HG02623 (cell line): ENCODE measurements at regions not wholly inside any gene's neighbourhood (a gene's known extent, or its start where the extent isn't known, plus 50 kb on each side); places are given as distances from the start of the nearest gene placed in this dataset.

Experiments
- ATAC-seq: cut with Tn5 transposase; IDR thresholded peaks from one replicate; pipeline ENCODE4 v1.9.1; 2021; ENCODE audit warnings: moderate library complexity; ENCODE audit not compliant: unreplicated experiment

DNA sequence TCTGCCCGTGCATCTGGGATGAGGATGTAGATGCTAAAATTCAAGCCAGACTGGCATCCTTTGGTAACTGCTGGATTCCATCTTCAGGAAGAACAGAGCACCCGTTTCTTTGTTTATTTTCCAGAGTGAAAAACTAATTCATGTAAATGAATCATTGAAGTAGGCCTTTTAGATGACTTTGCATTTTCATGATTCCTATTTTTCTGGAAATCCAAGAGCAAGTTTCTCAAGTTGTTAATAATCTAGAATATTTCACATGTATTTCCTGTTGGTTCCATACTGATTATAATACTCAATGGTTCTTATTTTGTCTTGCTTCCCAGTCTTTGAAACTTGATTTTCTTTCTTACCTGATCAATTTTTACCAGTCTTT is 328.4 kb downstream of the LPIN1 start:
- no peak for ATAC-seq

DNA sequence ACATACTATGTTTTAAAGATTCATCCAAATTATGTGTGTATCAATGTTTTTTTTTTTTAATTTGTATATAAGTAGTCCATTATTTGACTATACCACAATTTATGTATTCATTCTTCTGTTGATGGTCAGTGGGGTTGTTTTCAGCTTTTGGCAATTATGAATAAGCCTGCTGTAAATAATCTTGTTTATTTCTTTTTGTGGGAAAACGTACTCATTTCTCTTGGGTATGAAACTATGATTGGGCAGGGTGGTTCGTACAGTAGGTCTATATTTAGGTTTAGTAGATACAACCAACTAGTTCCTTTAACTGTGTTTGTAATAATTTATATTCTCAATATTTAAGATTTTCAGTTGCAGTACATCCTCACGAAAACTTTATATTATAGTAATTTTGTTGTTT is 329.2 kb downstream of the LPIN1 start:
- no peak for ATAC-seq

- ATAC-seq, result no peak
Observed at GRCh38 chr2:12076810-12077209, 330.4 kb downstream of the LPIN1 start.

GRCh38 chr2:12080360-12080759 is 333.9 kb downstream of the LPIN1 start:
- no peak for ATAC-seq

DNA sequence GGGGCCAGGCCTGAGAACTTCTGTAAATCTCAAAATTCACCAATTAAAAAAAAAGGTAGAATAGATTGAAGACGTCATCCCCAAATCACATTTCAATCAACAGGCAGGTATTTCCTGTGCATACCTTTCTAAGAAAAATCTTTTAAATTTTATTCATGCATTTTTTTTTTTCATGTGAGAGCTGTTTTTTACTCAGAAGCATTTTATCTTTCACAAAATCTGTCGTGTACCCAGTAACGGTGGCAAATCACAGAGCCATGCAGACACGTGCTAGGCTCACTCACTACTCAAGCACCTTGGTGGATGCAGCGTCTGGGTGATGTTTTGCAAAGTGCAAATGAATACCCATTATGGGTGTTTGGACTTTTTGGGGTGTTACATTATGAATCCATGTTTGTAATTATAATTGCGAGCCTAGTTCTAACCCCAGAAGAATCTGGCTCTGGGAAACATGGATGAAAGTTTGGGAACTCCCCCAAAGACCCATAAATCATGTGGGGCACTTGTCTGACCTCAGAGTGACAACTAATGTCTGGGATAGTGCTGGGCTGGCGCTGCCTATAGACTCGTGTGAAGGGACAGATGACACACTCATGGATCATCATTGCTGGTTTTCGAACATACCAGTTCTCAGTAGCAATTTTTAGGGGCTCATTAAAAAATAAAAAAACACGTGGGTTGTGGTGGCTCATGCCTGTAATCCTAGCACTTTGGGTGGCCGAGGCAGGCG is 335.2 kb downstream of the LPIN1 start:
- no peak for ATAC-seq

DNA sequence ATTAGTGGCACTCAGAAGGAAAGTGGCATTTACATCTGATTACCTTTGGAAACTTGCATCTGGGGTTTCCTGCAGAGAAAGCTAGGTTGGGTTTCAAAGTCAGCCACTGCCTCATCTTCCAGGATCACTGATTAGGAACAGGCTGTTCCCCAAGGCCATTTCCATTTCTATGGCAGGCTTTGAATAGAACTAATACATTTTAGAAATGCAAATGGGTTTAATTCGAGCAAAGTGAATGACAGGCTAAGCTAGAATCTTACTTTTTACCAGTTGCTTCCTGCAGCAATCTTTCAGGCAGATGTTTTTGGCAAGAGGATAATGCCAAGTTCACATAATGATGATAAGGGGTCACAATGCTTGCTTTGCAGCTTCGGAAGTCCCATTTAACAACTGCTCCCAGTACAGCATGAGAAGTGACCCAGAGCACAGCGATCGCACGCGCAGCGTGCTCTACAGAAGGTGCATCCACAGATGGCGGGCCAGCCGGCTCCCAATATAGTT is 336.7 kb downstream of the LPIN1 start:
- no peak for ATAC-seq

GRCh38 chr2:12083713-12084419 is 337.4 kb downstream of the LPIN1 start:
- ATAC-seq, result no peak

DNA sequence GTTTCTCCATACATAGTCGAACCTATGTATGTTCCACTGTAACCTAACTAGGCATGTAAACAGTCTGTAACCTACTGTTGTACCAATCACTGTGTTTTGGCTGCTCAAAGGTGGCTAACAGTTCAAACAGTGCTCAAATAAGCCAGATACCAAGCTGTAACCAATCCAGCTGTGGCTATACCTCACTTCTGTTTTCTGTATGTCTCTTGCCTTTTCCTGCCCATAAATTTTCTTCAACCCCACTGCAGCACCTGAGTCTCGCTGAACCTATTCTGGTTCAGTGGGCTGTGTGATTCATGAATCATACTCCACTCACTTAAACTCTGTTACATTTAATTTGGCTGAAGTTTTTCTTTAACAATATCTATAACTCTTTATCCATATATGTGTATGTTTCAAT is 340.7 kb downstream of the LPIN1 start:
- ATAC-seq, result no peak

DNA sequence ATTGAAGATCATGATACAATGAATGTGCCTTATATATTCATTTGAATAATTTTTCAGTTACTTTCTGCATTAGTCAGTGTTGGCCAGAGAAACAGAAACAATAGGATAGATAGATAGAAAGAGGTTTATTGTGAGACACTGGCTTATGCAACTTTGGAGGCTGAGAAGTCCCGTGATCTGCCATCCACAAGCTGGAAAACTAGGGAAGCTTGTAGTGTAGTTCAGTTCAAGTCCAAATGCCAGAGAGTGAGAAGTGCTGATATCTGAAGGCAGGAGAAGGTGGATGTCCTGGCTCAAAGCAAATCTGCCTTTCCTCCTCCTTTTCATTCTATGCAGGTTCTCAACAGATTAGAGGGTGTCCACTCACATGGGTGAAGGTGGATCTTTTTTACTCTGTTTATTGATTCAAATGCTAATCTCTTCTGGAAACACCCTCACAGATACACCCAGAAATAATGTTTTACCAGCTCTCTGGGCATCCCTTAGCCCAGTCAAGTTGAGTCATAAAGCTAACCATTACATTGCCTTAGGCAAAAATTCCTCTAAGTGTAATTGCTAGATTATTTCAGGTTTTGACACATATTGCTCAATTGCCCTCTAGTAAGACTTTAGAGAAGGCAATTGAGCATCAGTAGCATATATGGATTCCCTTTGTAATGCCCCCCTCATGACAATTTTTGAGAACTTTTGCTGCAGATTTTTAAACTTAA is 341.4 kb downstream of the LPIN1 start:
- no peak for ATAC-seq

GRCh38 chr2:12089001-12089400 is 342.6 kb downstream of the LPIN1 start:
- no peak for ATAC-seq

DNA sequence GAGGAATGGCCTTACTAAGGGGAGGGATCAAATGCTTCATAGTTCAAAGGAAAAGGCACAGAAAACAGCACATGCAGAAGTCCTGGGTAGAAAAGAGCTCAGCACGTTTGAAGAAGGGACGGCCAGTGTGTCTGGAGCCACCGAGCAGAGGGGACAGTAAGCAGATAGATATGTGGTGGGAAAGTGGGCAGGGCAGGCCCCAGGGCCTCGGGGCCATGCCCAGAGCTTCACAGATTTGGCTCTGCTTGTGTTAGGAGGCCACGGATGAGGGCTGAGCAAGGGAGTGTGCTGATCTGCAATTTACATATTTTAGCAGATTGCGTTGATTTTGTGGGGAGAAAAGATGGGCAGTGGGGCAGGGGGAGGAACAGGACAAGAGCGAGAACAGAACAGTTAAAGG is 343.1 kb downstream of the LPIN1 start:
- ATAC-seq, result no peak

DNA sequence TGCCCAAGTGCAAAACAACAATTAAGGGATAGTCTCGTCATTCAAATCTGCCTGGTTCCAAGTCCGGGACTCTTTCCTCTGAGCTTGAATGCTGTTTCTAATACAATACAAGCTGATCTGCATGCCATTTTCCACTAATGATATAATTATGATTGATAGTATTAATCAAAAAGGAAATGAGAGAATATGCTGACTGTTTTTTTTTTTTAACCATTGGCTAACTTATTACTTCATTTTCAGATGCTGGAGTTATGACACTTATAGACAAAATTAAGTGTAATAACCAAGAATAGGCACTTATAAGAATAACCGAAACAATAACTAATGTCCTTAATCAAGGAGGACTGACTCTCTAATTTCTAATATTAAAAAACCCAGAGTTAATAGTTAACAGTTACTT is 343.6 kb downstream of the LPIN1 start:
- no peak for ATAC-seq

DNA sequence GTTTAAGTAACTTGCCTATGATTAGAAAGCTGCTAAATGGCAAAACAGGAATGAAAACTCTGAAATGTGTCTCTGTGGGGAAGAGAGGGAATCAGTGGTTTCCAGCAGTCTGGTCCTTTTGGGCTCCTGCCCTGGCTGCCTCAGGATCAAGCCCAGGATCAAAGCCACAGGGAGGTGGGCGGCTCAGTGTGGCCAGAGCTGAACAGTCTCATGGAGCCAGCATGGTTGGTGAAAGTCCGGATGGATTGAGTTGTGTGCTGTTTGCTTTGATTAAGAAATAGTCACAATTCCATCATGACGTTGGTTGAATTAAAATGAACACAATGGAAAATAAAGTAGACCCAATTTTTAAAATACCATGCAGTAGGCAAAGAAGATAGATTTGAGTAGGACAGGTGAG is 344.2 kb downstream of the LPIN1 start:
- ATAC-seq, result no peak

DNA sequence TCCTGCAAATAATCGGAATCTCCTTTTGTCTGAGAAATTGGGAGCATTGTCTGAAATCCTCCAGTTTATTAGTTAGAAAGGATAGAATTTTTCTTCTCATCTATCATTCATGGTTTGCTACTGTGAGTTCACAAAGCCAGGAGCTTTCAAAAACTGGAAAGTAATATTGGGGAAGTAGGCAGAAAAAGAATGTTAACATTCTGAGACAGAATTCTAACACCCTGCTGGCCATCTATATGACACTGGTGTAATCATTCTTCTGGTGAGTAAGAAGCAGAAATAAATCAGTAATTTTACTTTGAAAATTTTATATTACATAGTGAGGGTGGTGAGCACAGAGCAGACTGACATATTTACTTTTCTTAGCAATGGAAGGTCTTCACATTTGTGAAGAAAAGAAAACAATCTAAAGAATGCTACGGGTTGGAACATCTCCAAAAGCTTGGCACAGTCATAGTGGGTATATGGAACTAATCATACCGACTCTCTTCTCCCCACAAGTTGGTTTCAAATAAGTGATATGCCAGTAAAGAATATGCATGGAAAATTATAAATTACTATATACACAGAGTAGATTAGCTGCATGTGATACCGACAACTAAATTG is 344.9 kb downstream of the LPIN1 start:
- ATAC-seq, result no peak

DNA sequence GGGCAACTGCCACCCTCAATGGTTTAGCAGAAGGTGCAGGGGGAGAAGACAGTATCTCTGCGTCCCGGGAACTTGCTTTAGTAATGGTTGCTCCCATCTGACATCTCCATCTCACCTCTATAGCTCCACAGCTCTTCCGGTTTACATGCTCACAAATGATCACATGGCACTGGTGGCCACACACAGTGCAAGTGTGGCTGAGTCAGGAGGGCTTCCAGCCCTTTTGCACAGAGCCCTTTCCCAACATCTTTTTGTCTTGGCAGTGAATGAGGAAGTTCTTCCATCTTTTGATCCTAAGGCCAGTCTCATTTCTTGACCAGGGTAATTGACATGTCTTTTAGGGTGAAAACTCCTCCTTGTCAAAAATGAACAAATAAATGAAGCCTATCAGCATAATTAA is 347.7 kb downstream of the LPIN1 start:
- no peak for ATAC-seq

DNA sequence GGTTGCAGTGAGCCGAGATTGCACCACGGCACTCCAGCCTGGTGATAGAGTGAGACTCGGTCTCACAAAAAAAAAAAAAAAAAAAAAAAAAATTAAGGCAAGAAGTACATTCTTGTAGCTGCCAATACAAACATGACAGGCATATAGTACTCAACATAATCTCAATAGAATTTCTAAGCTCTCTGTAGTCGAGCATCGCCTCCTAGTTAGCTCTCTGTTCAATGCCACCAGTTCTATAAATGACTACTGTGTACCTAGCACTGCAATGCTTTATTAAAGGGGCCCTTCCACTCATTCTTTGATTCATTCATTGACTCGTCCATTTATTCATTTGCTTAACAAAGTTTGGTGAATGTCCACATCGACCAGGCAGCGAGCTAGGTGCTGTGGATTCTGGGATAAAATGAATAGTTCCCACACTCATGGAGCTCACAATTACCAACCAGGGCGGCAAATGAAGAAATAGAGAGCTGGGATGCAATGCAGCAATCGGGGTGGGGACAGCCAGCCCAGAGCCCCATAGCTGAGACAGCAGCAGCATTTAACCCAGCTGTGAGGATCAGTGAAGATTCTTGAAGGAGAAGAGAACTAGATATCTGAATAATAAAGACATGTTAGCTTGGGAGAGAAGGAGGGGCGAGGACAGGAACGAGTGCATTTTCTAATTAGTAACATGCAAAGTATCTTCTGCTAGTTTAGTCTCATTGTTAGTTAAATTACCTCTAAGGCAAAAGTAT is 349.8 kb downstream of the LPIN1 start:
- ATAC-seq, result no peak

DNA sequence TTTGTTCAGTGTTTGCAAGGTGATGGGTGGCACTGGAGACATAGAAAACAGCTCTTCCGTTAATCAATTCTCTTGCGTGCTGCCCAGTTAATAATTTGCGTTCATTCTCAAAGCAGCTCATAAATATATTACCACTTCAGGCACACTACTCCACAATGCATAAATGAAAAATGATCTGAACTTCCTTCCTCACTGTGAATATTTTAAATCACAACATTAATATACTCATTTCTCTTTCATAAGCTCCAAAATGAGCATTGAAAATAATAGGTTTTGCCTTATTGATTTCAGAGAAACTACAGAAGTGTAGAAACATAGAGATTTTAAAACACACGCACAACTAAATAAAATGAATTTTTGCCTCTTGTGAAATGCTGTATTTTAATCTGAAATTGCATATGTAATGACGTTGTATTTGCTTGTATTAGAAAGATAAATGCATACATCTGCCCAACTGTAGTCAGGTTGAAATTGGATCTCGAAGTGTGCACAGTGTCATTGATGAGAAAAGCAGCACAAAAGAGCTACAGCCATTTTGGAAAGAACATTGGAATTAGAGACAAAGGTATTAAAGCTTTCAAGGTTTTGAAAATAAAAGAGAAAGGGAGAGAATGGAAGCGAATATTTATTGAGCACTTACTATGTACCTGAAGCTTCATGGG is 350.5 kb downstream of the LPIN1 start:
- ATAC-seq, result no peak

DNA sequence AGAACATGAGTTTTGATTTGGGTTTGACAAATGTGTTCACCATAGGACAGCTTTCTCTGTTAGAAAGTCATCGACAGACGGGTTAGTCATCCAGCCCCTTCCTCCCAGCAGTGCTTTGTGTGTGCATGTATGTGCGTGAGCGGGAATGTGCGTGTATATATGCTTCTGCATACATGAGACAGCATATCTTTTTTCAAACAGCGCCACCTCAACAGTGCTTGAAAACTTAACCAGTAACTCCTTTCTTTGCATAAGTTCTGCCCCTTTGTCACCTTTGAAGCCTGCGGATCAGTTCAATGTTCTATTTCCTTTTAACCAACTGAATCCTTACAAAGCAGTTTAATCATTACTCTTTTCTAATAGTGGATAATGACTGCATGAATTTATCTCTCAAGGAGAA is 351.4 kb downstream of the LPIN1 start:
- ATAC-seq, result no peak

GRCh38 chr2:12099374-12099773 is 352.9 kb downstream of the LPIN1 start:
- no peak for ATAC-seq

DNA sequence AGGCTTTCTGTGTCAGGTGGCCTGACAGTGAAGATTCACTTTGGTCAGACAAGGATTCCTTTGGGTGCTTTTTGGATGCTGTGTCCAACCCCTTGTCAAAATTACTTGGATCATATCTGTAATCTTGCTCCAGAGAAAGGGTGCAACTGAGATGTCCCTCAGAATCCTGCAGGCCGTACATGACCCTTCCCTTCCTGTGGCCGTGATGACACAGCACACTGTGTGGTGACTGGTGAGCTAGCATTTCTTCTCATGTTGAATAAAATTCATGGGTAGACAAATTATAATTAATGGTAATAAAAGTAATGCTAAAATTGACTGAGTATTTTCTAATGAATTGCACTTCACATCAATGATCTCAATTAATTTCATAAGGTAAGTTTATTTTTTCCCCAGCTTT is 356.2 kb downstream of the LPIN1 start:
- no peak for ATAC-seq
